WI38 (cell line): ENCODE measurements at regions not wholly inside any gene's neighbourhood (a gene's known extent, or its start where the extent isn't known, plus 50 kb on each side); places are given as distances from the start of the nearest gene placed in this dataset.

ENCODE experiments used
- H3K4me3 ChIP-seq: 2 replicates; pipeline ENCODE4 v1.5.1; 2011; ENCODE audit warnings: low read depth, mild to moderate bottlenecking, control low read depth, low read length
- TF ChIP-seq, protein P1 (sequence below): IDR thresholded peaks from 2 replicates; pipeline ENCODE4 v1.5.1; 2012; ENCODE audit warnings: low read depth, mild to moderate bottlenecking, control low read depth, low read length

DNA sequence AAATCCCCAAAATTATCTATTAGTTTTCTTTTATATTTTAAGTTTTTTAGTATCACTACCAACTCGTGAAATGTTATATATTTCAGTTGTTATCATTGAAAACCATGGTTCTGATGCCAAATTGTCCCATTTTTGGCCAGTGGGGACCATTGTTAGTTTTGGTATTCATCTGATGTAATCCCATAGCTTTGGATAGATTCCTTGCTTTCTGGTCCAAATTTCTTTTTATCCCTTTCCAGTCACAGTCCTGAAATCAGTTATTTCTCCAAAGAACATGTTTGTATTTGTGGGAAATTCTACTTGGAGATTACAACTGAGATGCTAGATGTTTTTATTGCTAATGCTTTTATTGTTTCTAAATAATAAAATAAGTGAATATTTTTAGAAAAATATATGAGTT is 976.8 kb upstream of the CRIM1 start:
- TF ChIP-seq, protein P1, sequence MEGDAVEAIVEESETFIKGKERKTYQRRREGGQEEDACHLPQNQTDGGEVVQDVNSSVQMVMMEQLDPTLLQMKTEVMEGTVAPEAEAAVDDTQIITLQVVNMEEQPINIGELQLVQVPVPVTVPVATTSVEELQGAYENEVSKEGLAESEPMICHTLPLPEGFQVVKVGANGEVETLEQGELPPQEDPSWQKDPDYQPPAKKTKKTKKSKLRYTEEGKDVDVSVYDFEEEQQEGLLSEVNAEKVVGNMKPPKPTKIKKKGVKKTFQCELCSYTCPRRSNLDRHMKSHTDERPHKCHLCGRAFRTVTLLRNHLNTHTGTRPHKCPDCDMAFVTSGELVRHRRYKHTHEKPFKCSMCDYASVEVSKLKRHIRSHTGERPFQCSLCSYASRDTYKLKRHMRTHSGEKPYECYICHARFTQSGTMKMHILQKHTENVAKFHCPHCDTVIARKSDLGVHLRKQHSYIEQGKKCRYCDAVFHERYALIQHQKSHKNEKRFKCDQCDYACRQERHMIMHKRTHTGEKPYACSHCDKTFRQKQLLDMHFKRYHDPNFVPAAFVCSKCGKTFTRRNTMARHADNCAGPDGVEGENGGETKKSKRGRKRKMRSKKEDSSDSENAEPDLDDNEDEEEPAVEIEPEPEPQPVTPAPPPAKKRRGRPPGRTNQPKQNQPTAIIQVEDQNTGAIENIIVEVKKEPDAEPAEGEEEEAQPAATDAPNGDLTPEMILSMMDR = no peak
- no peak overlapping the region for H3K4me3 ChIP-seq

DNA sequence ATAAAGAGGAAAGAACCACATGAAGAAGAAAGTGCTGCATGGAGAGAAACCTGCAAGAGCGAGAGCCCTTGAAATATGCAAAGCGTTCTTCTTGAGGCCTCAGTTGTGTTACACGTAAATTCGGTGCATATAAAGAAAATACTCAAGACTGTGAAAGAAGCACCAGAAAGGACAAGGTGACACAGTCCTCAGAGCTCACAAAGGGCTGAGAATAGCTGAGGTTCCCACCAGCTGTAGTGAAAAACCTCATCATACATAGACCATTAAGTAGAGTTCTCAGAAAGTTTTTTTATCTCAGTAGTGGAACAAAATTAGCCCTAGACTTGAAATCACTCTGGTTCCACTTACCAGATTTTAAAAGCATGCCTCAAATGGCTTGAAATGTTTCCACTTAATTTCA is 980.7 kb upstream of the CRIM1 start:
- TF ChIP-seq, protein P1 = no peak
- no peak overlapping the region for H3K4me3 ChIP-seq

DNA sequence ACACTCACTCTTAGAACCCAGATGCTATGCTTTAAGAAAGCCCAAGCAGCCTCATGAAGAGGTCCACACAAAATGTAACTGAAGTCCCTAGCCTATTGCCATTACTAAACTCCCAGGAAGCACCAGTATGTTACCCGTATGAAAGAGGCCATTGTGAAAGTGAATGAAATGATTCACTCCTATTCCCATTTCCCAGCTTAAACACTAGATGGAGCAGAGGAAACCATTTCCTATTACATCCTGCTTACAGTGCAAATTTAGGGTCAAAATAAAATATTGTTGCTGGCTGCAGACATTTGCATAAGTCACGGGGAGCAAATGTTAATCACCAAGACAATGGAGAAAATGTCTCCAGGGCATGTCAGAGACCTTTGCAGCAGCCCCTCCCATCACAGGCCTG is 989.7 kb upstream of the CRIM1 start:
- no peak overlapping the region for H3K4me3 ChIP-seq

DNA sequence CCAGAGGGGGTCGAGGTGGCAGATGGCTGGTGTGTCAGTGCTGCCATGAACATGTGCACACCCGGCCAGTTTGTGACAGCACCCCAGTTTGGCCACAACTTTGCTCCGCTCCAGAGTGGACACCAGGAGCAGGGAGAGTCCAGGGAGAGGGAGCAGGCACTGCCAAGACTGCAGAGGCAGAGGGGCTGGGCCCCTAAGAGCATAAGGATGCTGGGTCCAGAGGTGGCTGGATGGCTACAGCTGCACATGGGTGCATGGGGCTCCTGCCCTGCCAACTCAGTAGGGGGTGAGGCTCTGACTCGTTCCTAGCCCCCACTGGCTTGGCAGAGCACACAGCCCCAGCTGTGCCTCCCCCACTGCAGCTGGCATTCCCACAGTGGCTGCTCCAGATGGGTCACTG is 999.2 kb upstream of the CRIM1 start:
- H3K4me3 ChIP-seq = no peak overlapping the region
- TF ChIP-seq, protein P1 = no peak

More for the DNA sequence above, 989.7 kb upstream of the CRIM1 start:
- TF ChIP-seq, protein P1 = no peak

DNA sequence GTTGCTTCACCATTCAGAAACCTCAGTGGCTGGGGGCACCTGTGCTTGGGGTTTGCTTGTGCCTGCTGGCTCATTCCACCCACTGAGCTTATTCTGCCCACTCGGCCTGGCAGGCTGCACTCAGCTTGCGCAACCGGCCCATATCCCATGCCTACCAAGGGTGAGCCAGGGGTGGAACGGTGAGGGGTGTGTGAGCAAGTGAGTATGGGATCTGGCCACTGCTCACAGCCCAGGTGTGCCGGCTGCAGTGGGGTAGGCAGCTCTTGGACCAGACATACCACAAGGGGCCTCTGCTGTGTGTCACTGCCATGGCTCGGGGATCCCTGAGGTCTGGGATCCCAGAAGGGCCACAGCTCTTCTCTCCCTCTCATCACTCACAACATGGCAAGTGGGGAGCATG is 1000.5 kb upstream of the CRIM1 start:
- H3K4me3 ChIP-seq = no peak overlapping the region
- TF ChIP-seq, protein P1 = no peak

DNA sequence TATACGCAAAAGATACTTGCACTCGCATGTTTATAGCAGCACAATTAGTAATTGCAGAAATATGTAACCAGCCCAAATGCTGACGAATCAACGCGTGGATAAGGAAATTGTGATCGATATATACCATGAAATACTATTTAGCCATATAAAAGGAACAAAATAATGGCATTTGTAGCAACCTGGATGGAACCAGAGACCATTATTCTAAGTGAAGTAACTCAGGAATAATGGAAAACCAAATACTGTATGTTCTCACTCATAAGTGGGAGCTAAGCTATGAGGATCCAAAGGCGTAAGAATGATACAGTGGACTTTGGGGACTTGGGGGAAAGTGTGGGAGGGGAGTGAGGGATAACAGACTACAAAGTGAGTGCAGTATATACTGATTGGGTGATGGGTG is 1008.0 kb upstream of the CRIM1 start:
- TF ChIP-seq, protein P1 = no peak
- H3K4me3 ChIP-seq = no peak overlapping the region

DNA sequence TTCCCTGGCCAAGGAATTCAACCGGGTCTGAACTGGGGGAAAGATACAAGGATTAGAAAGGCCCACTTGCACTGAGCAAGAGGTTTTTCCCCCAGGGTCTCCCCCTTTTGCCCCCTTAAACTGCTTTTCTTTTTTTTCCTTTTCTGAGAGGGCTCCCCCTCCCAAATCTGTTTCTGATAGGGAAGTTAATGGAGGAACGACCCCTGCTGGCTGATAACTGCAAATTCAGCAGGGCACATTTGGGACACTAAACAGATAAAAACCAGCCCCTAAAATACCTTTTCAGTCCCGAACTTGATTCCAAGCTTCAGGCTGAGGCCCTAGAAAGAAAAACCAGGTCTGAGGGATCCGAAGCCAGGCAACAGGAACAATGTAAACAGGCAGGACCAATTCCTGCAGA is 1012.4 kb upstream of the CRIM1 start:
- TF ChIP-seq, protein P1 = no peak
- no peak overlapping the region for H3K4me3 ChIP-seq
